Right forelimb (tissue), 1 donor: ENCODE measurements at regions not wholly inside any gene's neighbourhood (a gene's known extent, or its start where the extent isn't known, plus 50 kb on each side); places are given as distances from the start of the nearest gene placed in this dataset.
A peak's percentile ranks its signal among the peaks of the same experiment; 100 is the strongest.

Experiments
- DNase-seq: peaks from one replicate; pipeline ENCODE4 v3.0.0-alpha.2; 2018

- DNase-seq: no peak
Observed at GRCh38 chr11:35077709-35078469, 61.1 kb upstream of the CD44 start.

- DNase-seq: no peak
Observed at GRCh38 chr11:35078470-35078735, 60.6 kb upstream of the CD44 start.

- no peak for DNase-seq
Observed at GRCh38 chr11:35079611-35080010, 59.4 kb upstream of the CD44 start.

- DNase-seq: peak; percentile 68
Observed at GRCh38 chr11:35082321-35083180, 56.4 kb upstream of the CD44 start.

- no peak for DNase-seq
Observed at GRCh38 chr11:35083181-35083430, 55.9 kb upstream of the CD44 start.

- DNase-seq: peak; percentile 86
Observed at GRCh38 chr11:35083431-35084238, 55.3 kb upstream of the CD44 start.

- no peak for DNase-seq
Observed at GRCh38 chr11:35084817-35085440, 54.0 kb upstream of the CD44 start.

- DNase-seq: no peak
Observed at GRCh38 chr11:35085531-35086165, 53.3 kb upstream of the CD44 start.

- no peak for DNase-seq
Observed at GRCh38 chr11:35087648-35088047, 51.3 kb upstream of the CD44 start.

- DNase-seq: no peak
Observed at GRCh38 chr11:35088226-35088625, 50.7 kb upstream of the CD44 start.

GRCh38 chr11:35088676-35089075 lies 50.3 kb upstream of the CD44 start:
- no peak for DNase-seq
